ENCODE measurements at regions not wholly inside any gene's neighbourhood (a gene's known extent, or its start where the extent isn't known, plus 50 kb on each side); places are given as distances from the start of the nearest gene placed in this dataset.

DNA sequence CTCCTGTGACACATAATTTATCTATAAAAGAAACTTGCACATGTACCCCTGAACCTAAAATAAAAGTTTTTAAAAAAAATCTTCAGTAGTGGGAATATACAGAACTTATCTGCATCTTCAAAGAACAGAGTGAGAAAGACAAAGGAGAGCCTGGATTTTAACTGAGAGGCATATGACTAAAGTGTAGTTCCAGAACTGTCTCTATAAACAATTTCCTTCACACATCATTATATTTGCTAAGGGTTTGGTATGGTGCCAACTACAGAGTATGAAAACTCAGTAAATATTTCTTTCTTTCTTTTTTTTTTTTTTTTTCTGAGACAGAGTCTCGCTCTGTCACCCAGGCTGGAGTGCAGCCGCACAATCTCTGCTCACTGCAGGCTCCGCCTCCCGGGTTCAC lies 49.9 kb upstream of the NFKB1 start:
- TF ChIP-seq, protein P1, sequence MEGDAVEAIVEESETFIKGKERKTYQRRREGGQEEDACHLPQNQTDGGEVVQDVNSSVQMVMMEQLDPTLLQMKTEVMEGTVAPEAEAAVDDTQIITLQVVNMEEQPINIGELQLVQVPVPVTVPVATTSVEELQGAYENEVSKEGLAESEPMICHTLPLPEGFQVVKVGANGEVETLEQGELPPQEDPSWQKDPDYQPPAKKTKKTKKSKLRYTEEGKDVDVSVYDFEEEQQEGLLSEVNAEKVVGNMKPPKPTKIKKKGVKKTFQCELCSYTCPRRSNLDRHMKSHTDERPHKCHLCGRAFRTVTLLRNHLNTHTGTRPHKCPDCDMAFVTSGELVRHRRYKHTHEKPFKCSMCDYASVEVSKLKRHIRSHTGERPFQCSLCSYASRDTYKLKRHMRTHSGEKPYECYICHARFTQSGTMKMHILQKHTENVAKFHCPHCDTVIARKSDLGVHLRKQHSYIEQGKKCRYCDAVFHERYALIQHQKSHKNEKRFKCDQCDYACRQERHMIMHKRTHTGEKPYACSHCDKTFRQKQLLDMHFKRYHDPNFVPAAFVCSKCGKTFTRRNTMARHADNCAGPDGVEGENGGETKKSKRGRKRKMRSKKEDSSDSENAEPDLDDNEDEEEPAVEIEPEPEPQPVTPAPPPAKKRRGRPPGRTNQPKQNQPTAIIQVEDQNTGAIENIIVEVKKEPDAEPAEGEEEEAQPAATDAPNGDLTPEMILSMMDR (IDR thresholded peaks at IDR 0.05; ENCODE audit: low read depth, low read length, missing control alignments): no peak
- no peak for DNase-seq
- Histone ChIP-seq H3K27ac (no peak overlapping the region), H3K4me3 (ENCODE audit: low read depth, low read length) (no peak overlapping the region), H3K27me3 (replicated peaks) (no peaks in the 10 kb centered on the region), H3K36me3 (replicated peaks) (no peaks in the 10 kb centered on the region)
- in situ Hi-C loops (cut with HindIII; ENCODE audit: low pct_ligation_motif_present, low sequenced_read_pairs): no loop called here
